Stromal cell of bone marrow (primary cell): ENCODE measurements at regions not wholly inside any gene's neighbourhood (a gene's known extent, or its start where the extent isn't known, plus 50 kb on each side); places are given as distances from the start of the nearest gene placed in this dataset.

Experiments
- DNase-seq: peaks from one replicate; pipeline ENCODE4 v3.0.0-alpha.2; 2012; ENCODE audit warnings: low read depth

- DNase-seq = no peak
Observed at GRCh38 chr11:29352273-29352795, 664.5 kb downstream of the KCNA4 start.

GRCh38 chr11:29351301-29351873, 665.4 kb downstream of the KCNA4 start:
- no peak for DNase-seq

GRCh38 chr11:29343465-29344333, 673.1 kb downstream of the KCNA4 start:
- no peak for DNase-seq

- DNase-seq = peak; percentile 61
Observed at GRCh38 chr11:29336727-29337575, 679.9 kb downstream of the KCNA4 start.

- no peak for DNase-seq
Observed at GRCh38 chr11:29334776-29335130, 682.1 kb downstream of the KCNA4 start.

GRCh38 chr11:29333993-29334775, 682.6 kb downstream of the KCNA4 start:
- no peak for DNase-seq

GRCh38 chr11:29331451-29332010, 685.3 kb downstream of the KCNA4 start:
- no peak for DNase-seq

GRCh38 chr11:29328961-29329441, 687.8 kb downstream of the KCNA4 start:
- DNase-seq = no peak

GRCh38 chr11:29327891-29328290, 688.9 kb downstream of the KCNA4 start:
- DNase-seq = no peak

- no peak for DNase-seq
Observed at GRCh38 chr11:29326757-29327156, 690.1 kb downstream of the KCNA4 start.

- no peak for DNase-seq
Observed at GRCh38 chr11:29324328-29324727, 692.5 kb downstream of the KCNA4 start.

- no peak for DNase-seq
Observed at GRCh38 chr11:29321293-29322132, 695.3 kb downstream of the KCNA4 start.

- no peak for DNase-seq
Observed at GRCh38 chr11:29320196-29320595, 696.6 kb downstream of the KCNA4 start.

- DNase-seq = no peak
Observed at GRCh38 chr11:29319210-29319609, 697.6 kb downstream of the KCNA4 start.

GRCh38 chr11:29318134-29318845, 698.5 kb downstream of the KCNA4 start:
- DNase-seq = no peak

GRCh38 chr11:29317694-29318093, 699.1 kb downstream of the KCNA4 start:
- DNase-seq = peak; percentile 44

- no peak for DNase-seq
Observed at GRCh38 chr11:29315275-29315674, 701.6 kb downstream of the KCNA4 start.

GRCh38 chr11:29314211-29314610, 702.6 kb downstream of the KCNA4 start:
- no peak for DNase-seq

- no peak for DNase-seq
Observed at GRCh38 chr11:29312812-29313211, 704.0 kb downstream of the KCNA4 start.
